ENCODE measurements at regions not wholly inside any gene's neighbourhood (a gene's known extent, or its start where the extent isn't known, plus 50 kb on each side); places are given as distances from the start of the nearest gene placed in this dataset.

GRCh38 chr5:57862471-57862911 lies 379.9 kb upstream of the ACTBL2 start:
- H3K4me3 ChIP-seq (replicated peaks; ENCODE audit: low read depth, low read length) = no peak overlapping the region
- DNase-seq (ENCODE audit: low read depth) = peak; percentile 69
- TF ChIP-seq CTCF (IDR thresholded peaks at IDR 0.05; ENCODE audit: low read length, missing control alignments) = no peak

GRCh38 chr5:57859626-57860025 lies 377.0 kb upstream of the ACTBL2 start:
- no peak for DNase-seq (ENCODE audit: low read depth)
- TF ChIP-seq CTCF (IDR thresholded peaks at IDR 0.05; ENCODE audit: low read length, missing control alignments) = no peak
- H3K4me3 ChIP-seq (replicated peaks; ENCODE audit: low read depth, low read length) = no peak overlapping the region

GRCh38 chr5:57858905-57859304 lies 376.3 kb upstream of the ACTBL2 start:
- DNase-seq (ENCODE audit: low read depth) = peak; percentile 24
- TF ChIP-seq CTCF (IDR thresholded peaks at IDR 0.05; ENCODE audit: low read length, missing control alignments) = no peak
- H3K4me3 ChIP-seq (replicated peaks; ENCODE audit: low read depth, low read length) = no peak overlapping the region

- DNase-seq (ENCODE audit: low read depth) = no peak
- H3K4me3 ChIP-seq (replicated peaks; ENCODE audit: low read depth, low read length) = no peak overlapping the region
- no peak for TF ChIP-seq CTCF (IDR thresholded peaks at IDR 0.05; ENCODE audit: low read length, missing control alignments)
Observed at GRCh38 chr5:57857696-57858095, 375.1 kb upstream of the ACTBL2 start.

GRCh38 chr5:57855831-57856230 lies 373.2 kb upstream of the ACTBL2 start:
- no peak for TF ChIP-seq CTCF (IDR thresholded peaks at IDR 0.05; ENCODE audit: low read length, missing control alignments)
- no peak for DNase-seq (ENCODE audit: low read depth)
- H3K4me3 ChIP-seq (replicated peaks; ENCODE audit: low read depth, low read length) = no peak overlapping the region

GRCh38 chr5:57853929-57854697 lies 371.5 kb upstream of the ACTBL2 start:
- no peak for TF ChIP-seq CTCF (IDR thresholded peaks at IDR 0.05; ENCODE audit: low read length, missing control alignments)
- no peak overlapping the region for H3K4me3 ChIP-seq (replicated peaks; ENCODE audit: low read depth, low read length)
- DNase-seq (ENCODE audit: low read depth) = no peak

- TF ChIP-seq CTCF (IDR thresholded peaks at IDR 0.05; ENCODE audit: low read length, missing control alignments) = no peak
- H3K4me3 ChIP-seq (replicated peaks; ENCODE audit: low read depth, low read length) = no peak overlapping the region
- no peak for DNase-seq (ENCODE audit: low read depth)
Observed at GRCh38 chr5:57850109-57850508, 367.5 kb upstream of the ACTBL2 start.
